ENCODE measurements at regions not wholly inside any gene's neighbourhood (a gene's known extent, or its start where the extent isn't known, plus 50 kb on each side); places are given as distances from the start of the nearest gene placed in this dataset.

DNA sequence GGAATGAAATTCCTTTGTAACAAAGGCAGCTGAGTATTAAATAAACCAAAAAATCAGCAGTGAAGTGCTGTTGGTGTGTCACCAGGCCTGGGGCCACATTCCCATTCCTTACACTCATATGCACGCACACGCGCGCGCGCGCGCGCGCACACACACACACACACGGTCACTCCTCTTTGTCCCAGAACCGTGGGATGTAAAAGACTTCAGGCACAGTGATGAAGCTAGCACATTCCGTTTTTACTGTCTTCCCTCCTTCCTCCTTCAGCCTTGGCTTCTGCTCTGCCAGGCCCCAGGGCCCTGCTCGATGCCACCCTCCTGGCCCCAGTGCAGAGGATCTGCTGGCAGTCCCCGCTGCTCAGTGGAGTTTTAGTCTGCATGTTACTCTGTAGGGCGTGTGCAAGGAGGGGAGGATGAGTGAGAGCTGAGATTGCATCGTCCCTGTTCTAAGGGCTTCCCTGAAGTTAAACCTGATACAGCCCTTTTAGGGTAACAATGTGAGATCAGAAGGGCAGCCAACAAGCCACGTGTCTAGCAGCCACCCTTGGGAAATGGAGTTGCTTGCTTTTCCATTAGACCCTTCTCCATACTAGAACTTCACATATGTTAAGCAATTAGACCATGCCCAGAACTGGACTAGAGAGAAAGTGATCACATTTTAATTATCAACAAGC is 71.7 kb upstream of the WDR26 start:
- POLR2A ChIA-PET = no interaction called here
- CTCF ChIA-PET = interaction anchor here (0.7 to 1.2 kb wide), 4 partner anchors 8 to 416 kb away, joined by 3 read pairs; no protein-coding TSS in a partner anchor

GRCh38 chr1:224507771-224508523 is 73.3 kb upstream of the WDR26 start:
- POLR2A ChIA-PET = no interaction called here
- intact Hi-C loops (cut with micrococcal nuclease) = no loop called here

More for the DNA sequence above, 71.7 kb upstream of the WDR26 start:
- Mint-ChIP-seq H3K4me3 (no peak overlapping the region), H3K27me3 (no peaks in the 10 kb centered on the region), H3K27ac (no peak overlapping the region), H3K4me1 (ENCODE audit: low read depth) (peaks cover 10% of the 10 kb centered on the region), H3K36me3 (no peaks in the 10 kb centered on the region), H3K9me3 (no peaks in the 10 kb centered on the region)
- intact Hi-C loops (cut with micrococcal nuclease) = no loop called here
- DNase-seq = no peak

DNA sequence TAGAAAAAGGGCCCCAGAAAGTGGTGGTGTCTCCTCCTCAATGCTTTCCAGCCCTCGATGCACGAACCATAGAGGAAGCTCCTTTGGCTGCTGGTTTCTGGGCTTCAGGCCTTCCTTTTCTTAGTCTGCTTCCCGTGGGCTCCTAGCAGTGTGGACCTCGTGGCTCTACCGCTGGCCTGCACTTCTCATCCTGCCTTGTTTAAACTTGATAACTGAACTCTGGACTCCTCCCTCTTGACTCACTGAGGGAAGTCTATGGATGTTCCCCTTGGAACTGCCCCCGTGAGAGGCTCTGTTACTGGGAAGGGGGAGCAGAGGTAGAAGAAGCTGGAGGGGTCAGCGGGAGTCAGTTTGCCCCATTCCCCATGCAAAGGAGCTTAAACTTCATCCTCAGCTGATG is 75.3 kb upstream of the WDR26 start:
- Mint-ChIP-seq H3K27ac (no peak overlapping the region), H3K9me3 (no peaks in the 10 kb centered on the region), H3K27me3 (no peaks in the 10 kb centered on the region), H3K4me1 (ENCODE audit: low read depth) (peaks cover 3% of the 10 kb centered on the region), H3K4me3 (no peak overlapping the region), H3K36me3 (no peaks in the 10 kb centered on the region)
- intact Hi-C loops (cut with micrococcal nuclease) = loop anchor here (10.0 kb wide), 1 partner anchor 195 kb away; no protein-coding TSS in a partner anchor
- DNase-seq = no peak
- ChIA-PET POLR2A (interaction anchor here (0.6 kb wide), 1 partner anchor 26 kb away, joined by 3 read pairs; no protein-coding TSS in a partner anchor), CTCF (interaction anchor here (1.2 to 12.7 kb wide), 2 partner anchors 343 to 413 kb away, joined by 3 to 134 read pairs; no protein-coding TSS in a partner anchor)

More at GRCh38 chr1:224507771-224508523, 73.3 kb upstream of the WDR26 start:
- no peaks in the 10 kb centered on the region for H3K9me3 Mint-ChIP-seq
- H3K27me3 Mint-ChIP-seq = no peaks in the 10 kb centered on the region
- CTCF ChIA-PET = interaction anchor here (12.7 kb wide), 1 partner anchor 345 kb away, joined by 134 read pairs; no protein-coding TSS in a partner anchor
- no peak overlapping the region for H3K27ac Mint-ChIP-seq
- H3K4me1 Mint-ChIP-seq (ENCODE audit: low read depth) = peaks cover 10% of the 10 kb centered on the region
- DNase-seq = no peak
- H3K4me3 Mint-ChIP-seq = no peak overlapping the region
- H3K36me3 Mint-ChIP-seq = no peaks in the 10 kb centered on the region

DNA sequence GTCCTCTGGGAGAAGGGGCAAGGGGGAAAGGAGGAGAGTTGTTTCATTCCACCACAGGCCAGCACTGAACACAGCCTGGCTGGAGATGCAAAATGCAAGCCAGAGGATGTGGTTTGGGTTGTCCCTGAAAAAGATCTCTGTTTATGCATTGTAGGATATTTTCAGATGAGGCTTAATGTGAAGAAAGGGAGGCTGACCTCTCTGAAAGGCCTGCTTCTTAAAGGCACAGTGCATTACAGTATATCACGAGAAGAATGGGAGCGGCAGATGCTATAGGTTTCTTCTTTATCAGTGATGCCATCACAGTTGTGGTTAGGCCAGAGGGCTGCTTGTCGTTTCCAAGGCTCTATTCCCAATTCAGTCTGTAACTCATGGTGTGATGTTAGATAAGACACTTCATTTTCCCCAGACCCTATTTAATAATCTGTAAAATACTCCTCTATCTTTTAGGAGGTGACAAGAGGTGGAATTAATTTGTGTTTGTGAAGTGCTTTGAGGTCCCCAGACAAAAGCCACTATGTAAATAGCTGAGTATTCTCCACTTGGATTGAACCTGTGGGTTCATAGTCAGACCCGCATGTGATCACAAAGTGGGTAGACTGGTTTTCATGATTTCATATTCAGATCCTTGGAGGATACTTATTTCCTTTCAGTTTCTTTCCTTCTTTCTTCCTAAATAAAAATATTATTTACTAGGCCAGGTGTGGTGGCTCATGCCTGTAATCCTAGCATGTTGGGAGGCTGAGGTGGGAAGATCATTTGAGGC is 76.5 kb upstream of the WDR26 start:
- Mint-ChIP-seq H3K36me3 (no peaks in the 10 kb centered on the region), H3K27ac (no peak overlapping the region), H3K27me3 (no peaks in the 10 kb centered on the region), H3K4me1 (ENCODE audit: low read depth) (peaks cover 3% of the 10 kb centered on the region), H3K4me3 (no peak overlapping the region), H3K9me3 (no peaks in the 10 kb centered on the region)
- no peak for DNase-seq
- ChIA-PET POLR2A (no interaction called here), CTCF (interaction anchor here (0.7 to 12.7 kb wide), 3 partner anchors 128 to 342 kb away, joined by 3 to 134 read pairs (median 4); no protein-coding TSS in a partner anchor)
- intact Hi-C loops (cut with micrococcal nuclease) = loop anchor here (10.0 kb wide), 1 partner anchor 194 kb away; no protein-coding TSS in a partner anchor

DNA sequence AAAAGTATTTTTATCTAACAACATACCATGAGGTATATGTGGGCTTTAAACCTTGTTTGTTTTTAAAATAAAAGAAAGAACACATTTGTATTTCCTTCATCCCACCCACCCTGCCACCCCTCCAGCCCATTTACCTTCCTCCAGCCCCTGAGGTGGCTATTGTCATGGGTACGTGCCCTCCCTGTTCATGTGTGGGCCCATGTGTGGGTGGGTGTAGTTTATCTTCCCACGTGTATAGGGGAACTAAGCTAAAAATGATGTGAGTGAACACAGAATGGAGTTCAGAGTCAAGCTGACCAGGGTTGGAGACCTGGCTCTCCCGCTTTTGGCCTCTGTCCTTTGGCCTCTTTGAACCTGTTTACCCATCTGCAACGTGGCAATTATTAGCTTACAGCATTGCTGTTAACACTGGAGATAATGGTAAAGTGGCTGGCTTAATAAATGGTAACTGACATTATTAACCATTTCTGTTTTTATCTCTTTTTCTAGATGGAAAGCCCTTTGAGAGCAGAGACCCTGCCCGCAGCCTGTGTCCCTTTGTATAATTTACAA is 78.1 kb upstream of the WDR26 start:
- Mint-ChIP-seq H3K4me3 (no peak overlapping the region), H3K36me3 (no peaks in the 10 kb centered on the region)
- CTCF ChIA-PET = interaction anchor here (0.7 to 12.7 kb wide), 27 partner anchors 9 to 410 kb away, joined by 3 to 134 read pairs (median 4); no protein-coding TSS in a partner anchor

GRCh38 chr1:224513383-224513782 is 78.8 kb upstream of the WDR26 start:
- DNase-seq = no peak
- Mint-ChIP-seq H3K9me3 (no peaks in the 10 kb centered on the region), H3K4me3 (no peak overlapping the region), H3K4me1 (ENCODE audit: low read depth) (peaks cover 3% of the 10 kb centered on the region), H3K27me3 (no peaks in the 10 kb centered on the region), H3K27ac (no peak overlapping the region), H3K36me3 (no peaks in the 10 kb centered on the region)
- intact Hi-C loops (cut with micrococcal nuclease) = loop anchor here (1.0 to 10.0 kb wide), 4 partner anchors 131 to 409 kb away; no protein-coding TSS in a partner anchor
- POLR2A ChIA-PET = no interaction called here
- CTCF ChIA-PET = interaction anchor here (0.7 to 12.7 kb wide), 28 partner anchors 9 to 1461 kb away, joined by 3 to 134 read pairs (median 4); no protein-coding TSS in a partner anchor

More for the DNA sequence above, 78.1 kb upstream of the WDR26 start:
- Mint-ChIP-seq H3K27me3 (no peaks in the 10 kb centered on the region), H3K27ac (no peak overlapping the region), H3K4me1 (ENCODE audit: low read depth) (peaks cover 3% of the 10 kb centered on the region), H3K9me3 (no peaks in the 10 kb centered on the region)
- DNase-seq = no peak
- POLR2A ChIA-PET = no interaction called here
- intact Hi-C loops (cut with micrococcal nuclease) = loop anchor here (1.0 to 10.0 kb wide), 4 partner anchors 132 to 410 kb away; no protein-coding TSS in a partner anchor

GRCh38 chr1:224513787-224514209 is 79.2 kb upstream of the WDR26 start:
- ChIA-PET POLR2A (no interaction called here), CTCF (interaction anchor here (0.7 to 12.7 kb wide), 29 partner anchors 8 to 1461 kb away, joined by 3 to 134 read pairs (median 5); no protein-coding TSS in a partner anchor)
- no peaks in the 10 kb centered on the region for H3K27me3 Mint-ChIP-seq
- H3K4me1 Mint-ChIP-seq (ENCODE audit: low read depth) = peaks cover 3% of the 10 kb centered on the region
- intact Hi-C loops (cut with micrococcal nuclease) = loop anchor here (1.0 to 10.0 kb wide), 4 partner anchors 131 to 409 kb away; no protein-coding TSS in a partner anchor
- H3K4me3 Mint-ChIP-seq = no peak overlapping the region
- H3K36me3 Mint-ChIP-seq = no peaks in the 10 kb centered on the region
- peak; percentile 91 for DNase-seq
- no peak overlapping the region for H3K27ac Mint-ChIP-seq
- no peaks in the 10 kb centered on the region for H3K9me3 Mint-ChIP-seq

GRCh38 chr1:224517171-224517570 is 82.6 kb upstream of the WDR26 start:
- H3K27me3 Mint-ChIP-seq = no peaks in the 10 kb centered on the region
- CTCF ChIA-PET = interaction anchor here (6.1 to 12.7 kb wide), 2 partner anchors 336 to 406 kb away, joined by 52 to 134 read pairs; no protein-coding TSS in a partner anchor
- intact Hi-C loops (cut with micrococcal nuclease) = loop anchor here (10.0 kb wide), 1 partner anchor 188 kb away; no protein-coding TSS in a partner anchor
- no peaks in the 10 kb centered on the region for H3K9me3 Mint-ChIP-seq
- DNase-seq = no peak
- no peak overlapping the region for H3K4me3 Mint-ChIP-seq
- peaks cover 3% of the 10 kb centered on the region for H3K4me1 Mint-ChIP-seq (ENCODE audit: low read depth)
- POLR2A ChIA-PET = interaction anchor here (1.0 kb wide), 1 partner anchor 13 kb away, joined by 3 read pairs; no protein-coding TSS in a partner anchor
- H3K36me3 Mint-ChIP-seq = no peaks in the 10 kb centered on the region
- no peak overlapping the region for H3K27ac Mint-ChIP-seq

DNA sequence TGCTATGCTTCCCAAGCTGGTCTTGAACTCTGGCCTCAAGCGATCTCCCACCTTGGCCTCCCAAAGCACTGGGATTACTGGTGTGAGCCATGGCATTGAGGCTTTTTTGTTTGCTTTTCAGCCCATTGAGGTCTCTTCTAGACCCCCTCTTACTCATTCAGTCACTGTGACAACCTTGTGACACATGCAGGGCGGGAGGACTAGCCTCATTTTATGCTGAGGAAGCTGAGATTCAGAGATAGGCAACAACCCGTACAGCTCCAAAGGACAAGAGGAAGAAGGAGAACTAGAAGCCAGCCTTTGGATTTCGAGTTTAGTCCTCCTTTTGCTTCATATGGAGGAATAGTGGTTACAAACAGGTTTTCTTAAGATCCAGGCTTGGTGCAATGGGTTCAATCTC is 83.9 kb upstream of the WDR26 start:
- Mint-ChIP-seq H3K4me3 (no peak overlapping the region), H3K27ac (no peak overlapping the region), H3K27me3 (no peaks in the 10 kb centered on the region), H3K4me1 (ENCODE audit: low read depth) (peaks cover 3% of the 10 kb centered on the region), H3K9me3 (no peaks in the 10 kb centered on the region), H3K36me3 (no peaks in the 10 kb centered on the region)
- no peak for DNase-seq
- intact Hi-C loops (cut with micrococcal nuclease) = loop anchor here (10.0 kb wide), 1 partner anchor 186 kb away; no protein-coding TSS in a partner anchor
- CTCF ChIA-PET = interaction anchor here (0.9 to 12.7 kb wide), 2 partner anchors 126 to 335 kb away, joined by 3 to 134 read pairs; no protein-coding TSS in a partner anchor
- POLR2A ChIA-PET = no interaction called here

DNA sequence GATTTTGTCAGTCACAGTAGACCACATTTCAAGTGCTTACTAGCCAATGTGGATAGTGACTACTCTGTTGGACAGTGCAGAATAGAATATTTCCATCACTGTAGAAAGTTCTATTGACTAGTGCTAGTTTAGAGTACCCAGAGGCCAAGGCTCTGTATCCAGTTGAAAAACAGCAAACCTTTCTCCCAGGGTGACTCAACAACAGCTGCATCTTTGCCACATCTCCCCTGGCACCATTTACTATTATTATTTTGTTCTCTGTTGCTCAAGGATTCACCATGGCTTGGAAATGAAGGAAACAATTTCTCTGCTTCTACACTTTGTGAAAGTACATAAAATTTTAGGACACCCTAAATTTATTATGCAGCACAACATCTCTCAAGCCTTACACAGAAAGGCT is 85.3 kb upstream of the WDR26 start:
- Mint-ChIP-seq H3K36me3 (no peaks in the 10 kb centered on the region), H3K4me3 (no peak overlapping the region), H3K27ac (no peak overlapping the region), H3K27me3 (no peaks in the 10 kb centered on the region), H3K9me3 (no peaks in the 10 kb centered on the region), H3K4me1 (ENCODE audit: low read depth) (no peaks in the 10 kb centered on the region)
- no peak for DNase-seq
- intact Hi-C loops (cut with micrococcal nuclease) = loop anchor here (10.0 kb wide), 1 partner anchor 185 kb away; no protein-coding TSS in a partner anchor
- ChIA-PET POLR2A (no interaction called here), CTCF (interaction anchor here (0.9 to 12.7 kb wide), 2 partner anchors 159 to 333 kb away, joined by 4 to 134 read pairs; no protein-coding TSS in a partner anchor)

DNA sequence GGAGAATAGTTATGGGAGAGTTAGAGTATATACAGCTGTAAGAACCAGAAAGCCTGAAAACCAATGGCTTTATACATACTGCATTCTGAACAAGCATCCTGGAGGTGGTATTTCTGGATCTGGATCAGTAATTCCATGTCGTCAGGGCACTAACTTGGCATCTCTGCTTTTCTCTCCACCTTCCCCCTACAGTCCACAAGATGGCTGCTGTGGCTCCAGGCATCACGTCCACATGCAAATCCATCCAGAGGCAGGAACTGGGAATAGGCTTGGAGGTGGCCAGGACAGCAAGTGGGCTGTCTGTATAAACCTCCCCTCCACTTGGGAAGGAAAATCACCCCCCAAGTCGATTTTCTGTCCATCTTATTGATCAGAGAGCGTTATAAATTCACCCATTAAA is 86.2 kb upstream of the WDR26 start:
- CTCF ChIA-PET = interaction anchor here (12.7 kb wide), 1 partner anchor 332 kb away, joined by 134 read pairs; no protein-coding TSS in a partner anchor

More for the DNA sequence above, 86.2 kb upstream of the WDR26 start:
- Mint-ChIP-seq H3K9me3 (no peaks in the 10 kb centered on the region), H3K27me3 (no peaks in the 10 kb centered on the region), H3K4me1 (ENCODE audit: low read depth) (no peaks in the 10 kb centered on the region), H3K36me3 (no peaks in the 10 kb centered on the region), H3K27ac (no peak overlapping the region), H3K4me3 (no peak overlapping the region)
- POLR2A ChIA-PET = no interaction called here
- no peak for DNase-seq
- intact Hi-C loops (cut with micrococcal nuclease) = no loop called here
